HG03378 (cell line): ENCODE measurements at regions not wholly inside any gene's neighbourhood (a gene's known extent, or its start where the extent isn't known, plus 50 kb on each side); places are given as distances from the start of the nearest gene placed in this dataset.

Experiments
- ATAC-seq: cut with Tn5 transposase; IDR thresholded peaks from one replicate; pipeline ENCODE4 v1.9.1; 2021; ENCODE audit warnings: mild to moderate bottlenecking, moderate library complexity; ENCODE audit not compliant: unreplicated experiment

DNA sequence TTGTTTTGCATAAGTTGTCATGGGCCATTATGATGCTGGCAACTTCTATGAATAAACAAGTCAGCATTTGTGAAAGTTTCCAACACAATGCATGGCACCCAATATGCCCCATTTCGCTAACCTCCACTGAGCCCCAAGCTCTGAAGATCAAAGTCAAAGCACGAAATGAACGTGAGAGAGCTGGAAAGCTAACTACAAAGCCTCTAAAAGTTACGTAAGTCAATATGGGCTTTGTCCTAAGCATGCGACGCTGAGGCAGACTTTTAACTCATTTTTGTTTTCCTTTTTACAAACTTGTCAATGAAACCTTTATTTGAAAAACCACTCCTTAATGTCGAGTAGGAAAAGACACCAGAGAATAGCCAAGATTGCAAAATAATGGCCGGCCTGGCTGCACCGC, 131.6 kb upstream of the NUDT7 start:
- no peak for ATAC-seq

DNA sequence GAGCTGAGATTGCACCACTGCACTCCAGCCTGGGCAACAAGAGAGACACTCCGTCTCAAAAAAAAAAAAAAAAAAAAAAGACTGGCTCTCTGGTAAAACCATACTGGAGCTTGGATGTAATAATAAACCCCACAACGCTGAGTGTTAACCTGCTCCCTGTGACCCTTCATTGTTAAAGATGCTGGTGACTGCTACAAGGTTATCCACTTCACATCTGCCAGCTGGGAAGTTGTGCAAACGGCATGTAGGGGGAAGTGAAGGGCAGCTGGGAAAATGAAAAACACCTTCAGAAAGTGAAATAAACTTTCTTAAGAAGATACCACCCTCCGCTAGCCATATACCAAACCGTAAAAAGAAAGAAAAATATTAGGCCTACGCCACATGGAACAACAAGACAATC, 131.0 kb upstream of the NUDT7 start:
- no peak for ATAC-seq

DNA sequence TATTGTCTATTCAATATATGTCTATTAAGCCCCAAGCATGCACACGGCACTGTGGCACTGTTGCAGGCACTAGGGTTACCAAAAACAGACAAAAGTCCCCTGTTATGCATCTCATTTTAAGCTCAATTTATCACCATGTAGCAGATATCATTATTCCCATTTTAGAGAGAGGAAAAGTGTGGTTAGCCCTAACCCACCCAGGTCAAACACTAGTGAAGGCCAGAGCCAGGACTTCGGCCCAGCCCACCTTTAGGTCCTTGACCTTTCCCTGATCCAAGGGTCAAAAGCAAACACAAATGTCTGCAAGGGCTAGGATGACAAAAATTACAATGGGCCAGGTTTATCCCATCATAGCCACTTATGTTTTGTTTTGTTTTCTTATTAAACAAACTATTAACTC, 130.3 kb upstream of the NUDT7 start:
- no peak for ATAC-seq

DNA sequence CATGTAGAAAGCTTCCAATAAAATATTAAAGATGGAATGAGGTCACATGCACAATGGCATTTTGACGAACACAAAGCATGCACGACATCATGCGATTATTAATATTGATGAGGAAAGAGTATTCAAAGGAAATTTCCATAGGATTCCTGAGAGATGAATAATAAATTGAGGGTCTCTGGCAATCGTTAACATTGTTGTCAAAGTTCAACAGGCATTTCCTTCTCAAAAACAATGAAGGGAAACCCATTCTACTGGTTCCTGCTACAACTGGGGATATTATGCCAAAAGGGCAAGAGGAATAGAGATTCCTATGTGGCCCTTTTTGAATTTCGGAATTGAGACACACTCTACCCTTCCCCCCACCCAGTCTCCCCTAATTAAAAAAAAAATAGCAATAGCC, 128.3 kb upstream of the NUDT7 start:
- ATAC-seq, result no peak

DNA sequence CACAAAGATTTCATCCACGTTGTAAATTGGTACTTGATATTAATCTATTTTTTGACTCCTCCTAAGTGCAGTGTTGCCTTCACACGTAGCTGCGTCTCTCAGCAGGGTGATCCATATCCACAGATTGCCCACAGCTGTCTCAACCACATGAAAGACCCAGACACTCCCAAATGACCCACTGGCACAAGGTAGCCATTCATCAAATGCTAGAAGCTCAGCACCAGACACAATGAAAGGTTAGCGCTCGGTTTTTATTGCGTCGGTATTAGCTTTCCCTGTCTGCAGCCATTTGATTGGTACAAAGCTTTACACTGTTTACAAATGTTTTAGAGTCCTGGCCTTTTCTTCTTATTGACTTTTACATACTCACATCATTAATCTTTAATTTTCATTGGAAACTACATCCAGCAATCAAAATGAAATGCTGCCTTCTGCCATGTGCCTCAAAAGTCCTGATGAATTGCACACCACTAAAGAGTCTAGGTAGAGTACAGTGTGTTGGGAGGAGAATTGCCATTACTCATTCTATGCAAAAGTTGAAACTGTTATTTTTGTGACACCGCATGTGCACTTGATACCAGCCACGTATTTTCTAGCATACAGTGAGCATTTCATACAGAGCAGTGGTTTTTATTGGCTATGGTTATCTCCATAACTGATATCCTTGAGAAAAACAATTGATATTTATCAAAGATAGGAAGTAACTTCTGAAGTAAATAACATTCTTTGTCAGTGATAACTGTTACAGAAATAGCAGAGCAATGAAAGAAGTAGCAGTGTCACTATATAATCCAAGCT, 127.3 kb upstream of the NUDT7 start:
- no peak for ATAC-seq

DNA sequence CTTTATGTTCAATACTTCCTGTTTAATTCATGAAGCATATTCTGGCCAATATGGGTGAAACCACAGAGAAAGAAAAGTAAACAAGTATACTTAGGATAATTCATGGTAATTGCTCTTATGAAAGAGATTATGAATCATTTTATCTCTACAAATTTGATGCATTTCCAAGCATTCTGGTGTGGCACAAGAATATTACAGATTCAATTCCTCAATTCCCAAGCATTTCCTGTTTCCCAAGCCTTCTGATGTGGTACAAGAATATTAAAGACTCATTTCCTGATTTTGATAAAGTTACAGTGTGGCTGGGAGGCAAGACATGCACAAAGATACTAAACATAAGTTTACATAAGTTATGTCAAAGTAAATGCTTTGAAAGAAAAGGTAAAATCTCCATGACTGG, 126.1 kb upstream of the NUDT7 start:
- ATAC-seq, result no peak

DNA sequence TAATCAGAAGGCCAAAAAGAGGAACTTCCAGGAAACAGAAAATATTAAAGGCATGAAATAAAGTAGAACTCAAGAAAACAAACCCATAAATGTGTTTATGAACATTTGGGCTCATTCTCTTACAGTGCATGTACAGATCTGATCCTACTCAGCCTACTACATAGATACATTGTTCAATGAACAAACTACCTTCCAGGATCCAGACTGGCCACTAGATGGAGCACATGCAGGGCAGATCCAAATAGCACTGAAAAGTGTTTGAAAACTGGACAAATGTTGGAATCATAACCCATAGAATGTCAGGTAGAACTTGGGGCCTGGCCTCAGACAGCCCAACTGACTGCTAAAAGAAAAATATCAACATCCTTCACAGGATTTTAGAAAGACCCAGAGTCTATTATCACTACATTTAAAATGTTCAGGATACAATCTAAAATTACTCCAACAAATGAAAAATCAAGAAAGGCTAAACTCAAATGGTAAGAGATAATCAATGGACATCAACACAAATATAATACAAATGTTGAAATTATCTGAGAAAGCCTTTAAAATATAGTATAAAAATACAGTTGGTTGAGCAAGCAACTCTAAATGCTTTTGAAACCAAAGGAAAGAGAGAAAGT, 122.4 kb upstream of the NUDT7 start:
- ATAC-seq, result peak; percentile 58

DNA sequence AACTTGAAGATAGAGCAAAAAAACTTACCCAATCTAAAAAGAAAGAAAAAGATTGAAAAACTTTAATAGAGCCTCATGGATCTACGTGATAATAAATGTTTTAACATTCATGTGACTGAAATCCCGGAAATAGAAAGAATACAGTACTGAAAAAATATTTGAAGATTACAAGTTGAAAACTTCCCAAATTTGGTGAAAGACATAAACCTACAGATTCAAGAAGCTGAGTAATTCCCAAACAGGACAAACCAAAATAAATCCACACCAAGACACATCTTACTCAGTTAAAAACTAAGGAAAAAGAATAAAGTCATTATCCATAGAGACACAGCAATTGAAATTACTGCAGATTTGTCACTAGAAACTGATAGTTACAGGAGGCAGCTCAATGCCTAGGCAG, 121.8 kb upstream of the NUDT7 start:
- ATAC-seq, result no peak

DNA sequence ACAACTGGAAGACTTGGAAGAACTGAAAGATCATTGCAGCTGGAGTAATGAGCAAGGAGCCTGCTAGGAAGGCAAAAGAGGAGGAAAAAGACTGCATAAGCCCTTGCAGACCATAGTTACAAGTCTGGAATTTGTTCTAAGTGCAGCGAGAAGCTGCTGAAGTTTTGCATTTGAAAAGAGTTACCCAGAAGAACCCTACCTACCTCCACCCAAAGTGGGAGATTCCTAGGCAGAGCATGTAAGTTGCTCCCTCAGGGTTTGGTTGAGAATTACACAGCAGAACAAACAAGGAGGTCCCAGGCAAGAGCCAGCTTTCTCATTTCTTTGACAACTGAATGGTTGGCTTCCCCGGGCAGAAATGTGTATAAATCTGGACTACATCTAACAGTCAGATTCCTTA, 118.7 kb upstream of the NUDT7 start:
- ATAC-seq, result no peak

DNA sequence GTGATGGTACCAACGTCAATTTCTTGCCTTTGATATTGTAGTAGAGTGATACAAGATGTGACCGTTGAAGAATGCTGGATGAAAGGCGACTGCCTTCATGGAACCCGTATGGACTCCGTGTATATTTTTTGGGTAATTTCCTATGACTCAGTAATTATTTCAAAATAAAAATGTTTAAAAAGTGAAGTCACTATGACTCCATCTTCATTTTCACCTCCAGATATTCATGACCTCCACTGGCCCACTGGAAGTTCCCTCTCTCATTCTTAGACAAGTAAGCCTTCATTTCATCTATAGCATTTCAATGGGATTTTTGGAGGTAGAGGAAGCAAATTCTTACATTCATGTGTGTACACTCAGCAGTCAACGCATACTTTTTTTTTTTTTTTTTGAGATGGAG, 111.8 kb upstream of the NUDT7 start:
- ATAC-seq, result no peak

DNA sequence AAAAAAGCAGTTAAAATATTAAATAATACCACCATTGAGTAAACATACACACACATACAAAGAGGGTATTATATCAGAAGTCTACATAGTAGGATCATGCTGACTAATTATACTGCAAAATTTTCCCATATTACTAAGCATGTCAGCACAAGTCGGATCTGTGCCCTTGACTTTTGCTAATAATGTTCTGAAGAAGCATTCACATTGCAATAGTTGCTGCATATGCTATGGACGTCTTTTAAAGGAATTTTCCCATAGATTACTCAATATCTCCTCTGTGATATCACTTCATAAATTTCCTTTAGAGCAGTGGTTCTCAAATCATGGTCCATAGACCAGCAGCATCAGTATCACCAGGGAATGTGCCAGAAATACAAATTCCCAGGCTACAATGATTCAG, 110.9 kb upstream of the NUDT7 start:
- no peak for ATAC-seq

DNA sequence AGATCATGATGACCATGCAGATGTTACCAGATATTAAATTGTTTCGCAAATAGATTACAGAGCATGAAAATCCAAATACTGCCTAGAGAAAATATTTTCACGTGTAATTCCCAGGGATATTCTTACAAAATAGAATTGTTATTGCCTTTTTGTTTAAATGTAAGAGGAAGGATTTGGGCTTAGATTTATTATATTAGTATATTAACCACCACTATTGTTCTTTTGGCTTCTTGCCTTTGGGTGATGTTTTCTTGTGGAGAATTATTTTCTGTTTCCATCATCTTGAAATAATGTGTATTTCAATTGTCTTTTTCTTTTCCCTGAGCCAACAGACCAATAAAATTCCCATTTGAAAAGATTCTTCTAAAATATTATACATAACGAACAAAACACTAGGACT, 109.7 kb upstream of the NUDT7 start:
- no peak for ATAC-seq

DNA sequence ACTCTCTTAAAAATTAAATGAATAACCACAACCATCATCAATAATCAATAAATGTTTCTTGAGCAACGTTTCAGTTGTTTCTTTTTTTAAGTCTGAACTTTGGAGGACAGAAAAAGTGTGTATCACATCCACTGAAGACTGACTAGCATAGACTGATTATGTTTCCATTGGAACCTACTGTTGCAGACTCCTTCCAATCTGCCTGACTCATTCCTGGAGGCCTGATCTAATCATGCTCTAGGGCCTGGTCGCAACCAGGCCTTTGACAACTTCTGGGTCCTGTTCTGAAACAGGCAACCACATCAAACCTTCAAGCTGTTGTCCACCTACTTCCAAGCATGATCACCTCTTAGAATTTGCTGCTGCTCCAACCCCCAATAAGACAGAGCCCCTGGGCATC, 109.2 kb upstream of the NUDT7 start:
- no peak for ATAC-seq

DNA sequence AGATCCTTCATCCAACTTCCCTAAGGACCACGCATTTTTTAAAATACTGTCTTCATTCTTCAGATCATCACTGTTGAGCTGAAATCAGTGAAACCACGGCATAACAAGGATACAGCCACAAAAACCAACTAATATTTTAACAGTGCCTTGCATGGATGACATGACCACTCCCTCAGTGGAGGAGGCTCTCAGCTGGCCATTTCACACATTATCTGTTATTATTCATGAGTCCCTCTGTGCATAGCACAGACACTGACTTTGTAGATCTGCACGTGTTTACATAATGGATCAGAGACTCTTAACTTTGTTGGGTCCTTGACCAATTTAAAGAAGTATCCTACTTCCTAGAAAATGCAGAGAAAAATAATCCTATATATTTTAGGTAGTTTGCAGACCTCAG, 104.8 kb upstream of the NUDT7 start:
- no peak for ATAC-seq

DNA sequence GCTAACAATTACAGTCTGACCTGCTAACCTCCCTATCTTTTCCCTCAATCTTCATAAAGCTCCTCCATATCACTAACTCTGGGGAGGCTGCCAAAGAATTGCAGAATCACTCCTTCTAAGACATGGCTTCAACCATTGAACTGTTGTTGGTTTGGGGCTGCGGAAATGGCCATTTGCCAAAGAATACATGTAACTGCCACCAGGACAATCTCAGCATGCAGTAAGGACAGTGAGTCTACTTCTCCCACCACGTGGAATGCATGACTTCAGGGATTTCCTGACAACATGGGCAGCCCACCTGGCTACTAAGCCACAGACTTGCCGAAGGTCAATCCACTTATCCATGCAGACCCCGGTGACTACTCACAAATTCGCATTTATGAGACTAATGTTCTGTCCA, 104.3 kb upstream of the NUDT7 start:
- no peak for ATAC-seq

DNA sequence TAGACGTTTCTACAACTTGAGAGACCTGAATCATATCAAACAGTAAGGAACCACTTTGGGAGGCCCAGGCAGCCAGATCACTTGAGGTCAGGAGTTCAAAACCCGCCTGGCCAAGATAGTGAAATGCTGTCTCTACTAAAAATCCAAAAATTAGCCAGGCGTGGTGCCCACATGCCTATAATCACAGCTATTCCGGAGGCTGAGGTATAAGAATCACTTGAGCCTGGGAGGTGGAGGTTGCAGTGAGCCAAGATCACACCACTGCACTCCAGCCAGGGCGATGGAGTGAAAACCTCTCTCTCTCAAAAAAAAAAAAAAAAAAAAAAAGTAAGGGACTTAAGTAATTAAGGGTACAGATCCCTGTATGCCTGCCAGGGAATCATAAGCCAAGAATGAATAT, 103.4 kb upstream of the NUDT7 start:
- ATAC-seq, result no peak

DNA sequence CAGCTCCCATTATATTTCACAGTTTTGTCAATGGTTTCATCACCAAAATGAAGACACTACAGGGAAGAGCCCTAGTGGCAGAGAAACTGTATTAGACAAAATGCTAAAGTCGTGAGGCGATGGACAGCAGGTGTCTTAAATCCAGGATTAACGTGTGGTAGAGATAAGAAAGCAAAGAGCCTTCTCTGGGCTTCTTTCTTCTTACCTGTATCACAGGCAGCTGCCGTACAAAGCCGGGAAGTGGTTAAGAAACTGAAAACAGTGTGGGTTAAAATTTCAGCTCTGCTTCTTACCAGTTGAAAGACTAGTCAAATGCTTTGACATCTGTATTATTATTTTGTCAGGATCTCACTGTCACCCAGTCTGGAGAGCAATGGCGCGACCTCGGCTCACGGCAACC, 98.2 kb upstream of the NUDT7 start:
- no peak for ATAC-seq

DNA sequence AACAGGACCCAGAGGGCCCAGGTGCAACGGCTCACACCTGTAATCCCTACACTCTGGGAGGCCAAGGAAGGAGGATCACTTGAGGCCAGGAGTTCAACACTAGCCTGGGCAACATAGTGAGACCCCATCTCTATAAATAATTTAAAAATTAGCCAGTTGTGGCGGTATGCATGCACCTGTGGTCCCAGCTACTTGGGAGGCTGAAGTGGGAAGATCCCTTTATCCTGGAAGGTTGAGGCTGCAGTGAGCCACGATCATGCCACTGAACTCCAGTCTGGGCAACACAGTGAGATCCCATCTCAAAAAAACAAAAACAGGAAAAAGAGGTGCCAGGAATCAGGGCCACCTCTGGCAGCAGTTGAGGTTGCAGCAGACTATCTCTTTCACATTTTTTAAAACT, 85.7 kb upstream of the NUDT7 start:
- no peak for ATAC-seq

DNA sequence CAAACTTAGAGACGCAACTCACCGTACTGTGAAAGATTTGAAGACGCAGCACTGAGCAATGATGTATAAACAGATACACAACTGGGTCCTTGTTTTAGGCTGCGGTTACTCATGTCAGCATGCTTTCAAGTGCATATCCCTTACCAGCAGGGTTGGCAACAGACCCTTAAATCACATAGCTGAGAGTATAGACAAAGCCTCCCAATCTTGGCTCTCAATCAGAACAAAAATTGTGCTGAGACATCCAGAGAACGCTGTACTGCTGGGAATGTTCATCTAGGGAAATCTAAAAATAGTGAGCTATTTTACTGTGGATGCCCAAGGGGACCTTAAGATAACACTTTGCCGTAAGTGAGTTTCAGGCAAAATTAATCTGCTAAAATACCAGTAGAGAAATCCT, 84.4 kb upstream of the NUDT7 start:
- no peak for ATAC-seq

DNA sequence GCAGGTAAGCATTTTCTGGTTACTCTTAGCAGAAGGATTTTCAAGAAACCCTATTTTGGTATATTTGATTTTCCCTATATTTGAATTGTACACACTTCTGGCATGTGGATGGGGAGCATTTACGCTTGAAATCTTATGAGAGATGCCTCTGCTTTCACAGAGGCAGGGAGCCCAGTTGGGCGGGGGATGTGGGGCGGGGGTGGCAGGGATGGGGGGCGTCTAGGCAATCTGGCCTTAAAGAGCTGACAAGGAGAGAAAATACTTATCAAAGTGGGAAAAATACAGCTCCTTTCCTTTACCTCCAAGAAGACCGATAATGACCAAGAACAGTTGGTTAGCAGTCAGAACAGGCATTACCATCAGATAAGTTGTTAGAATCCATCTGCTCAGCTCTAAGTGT, 79.1 kb upstream of the NUDT7 start:
- ATAC-seq, result no peak

DNA sequence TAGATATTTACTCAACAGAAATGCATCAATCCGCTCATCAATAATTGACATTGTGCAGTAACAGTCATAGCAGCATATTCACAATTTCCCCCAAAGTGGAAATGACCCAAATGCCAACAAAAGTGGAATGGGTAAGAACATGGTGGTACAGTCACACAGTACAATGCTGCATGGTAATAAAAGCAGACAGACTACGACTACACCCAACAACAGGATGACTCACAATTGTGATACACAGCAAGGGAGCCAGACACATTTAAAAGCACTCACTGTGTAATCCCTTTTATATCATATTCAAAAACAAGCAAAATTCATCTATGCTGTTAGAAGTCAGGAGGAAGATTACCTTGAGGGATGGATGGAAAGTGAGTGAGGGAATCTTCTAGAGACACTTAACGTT, 76.5 kb upstream of the NUDT7 start:
- no peak for ATAC-seq

DNA sequence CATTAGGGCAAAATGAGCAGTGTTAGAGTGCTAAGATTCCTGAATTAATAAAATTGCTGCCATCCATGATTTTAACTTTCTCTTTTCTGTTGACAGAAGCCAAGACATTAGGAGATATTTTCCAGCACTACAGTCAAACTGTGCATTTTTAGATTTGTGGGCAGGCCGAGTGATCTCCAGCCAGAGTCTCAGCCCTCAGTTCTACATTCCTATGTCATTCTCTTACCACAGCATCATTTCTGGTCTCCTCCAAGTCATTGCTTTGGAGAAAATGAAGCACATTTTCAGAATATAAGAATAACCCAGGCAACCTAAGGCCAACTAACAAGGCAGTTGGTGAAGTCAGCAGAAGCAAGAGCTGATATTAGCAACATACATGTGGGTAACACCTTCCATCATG, 74.6 kb upstream of the NUDT7 start:
- ATAC-seq, result no peak

DNA sequence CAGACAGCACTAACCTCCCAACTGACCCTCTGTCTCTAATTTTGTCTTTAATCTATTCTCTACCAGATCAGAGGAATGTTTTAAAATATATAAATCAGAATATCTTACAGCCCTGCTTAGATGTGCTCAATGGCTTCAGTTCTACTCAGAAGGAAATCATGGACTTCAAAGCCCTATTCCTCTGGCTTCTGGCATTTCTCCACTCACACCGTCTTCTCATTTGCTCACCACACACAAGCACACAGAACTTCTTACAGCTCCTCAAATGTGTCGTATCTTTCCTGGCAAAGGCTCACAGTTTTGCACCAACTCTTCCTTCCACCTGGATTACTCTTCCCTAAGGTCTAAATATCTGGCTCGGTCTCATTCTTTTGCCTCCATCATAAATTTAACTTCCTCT, 71.6 kb upstream of the NUDT7 start:
- ATAC-seq, result no peak
